HG02885 (cell line): ENCODE measurements at regions not wholly inside any gene's neighbourhood (a gene's known extent, or its start where the extent isn't known, plus 50 kb on each side); places are given as distances from the start of the nearest gene placed in this dataset.

Experiments
- ATAC-seq: cut with Tn5 transposase; IDR thresholded peaks from one replicate; pipeline ENCODE4 v1.9.1; 2021; ENCODE audit warnings: mild to moderate bottlenecking; ENCODE audit not compliant: unreplicated experiment, poor library complexity

- no peak for ATAC-seq
Observed at GRCh38 chr5:3862906-3863305, 267.3 kb downstream of the IRX1 start.

- ATAC-seq: no peak
Observed at GRCh38 chr5:3875144-3875543, 279.5 kb downstream of the IRX1 start.

- no peak for ATAC-seq
Observed at GRCh38 chr5:3878267-3878666, 282.6 kb downstream of the IRX1 start.

GRCh38 chr5:3883040-3883439 is 287.4 kb downstream of the IRX1 start:
- no peak for ATAC-seq

- no peak for ATAC-seq
Observed at GRCh38 chr5:3886524-3887451, 291.2 kb downstream of the IRX1 start.

GRCh38 chr5:3888310-3888709 is 292.7 kb downstream of the IRX1 start:
- no peak for ATAC-seq

GRCh38 chr5:3889412-3890142 is 293.9 kb downstream of the IRX1 start:
- no peak for ATAC-seq

- no peak for ATAC-seq
Observed at GRCh38 chr5:3891113-3891512, 295.5 kb downstream of the IRX1 start.

GRCh38 chr5:3893527-3893926 is 297.9 kb downstream of the IRX1 start:
- no peak for ATAC-seq

GRCh38 chr5:3893975-3894374 is 298.3 kb downstream of the IRX1 start:
- ATAC-seq: no peak

- no peak for ATAC-seq
Observed at GRCh38 chr5:3896098-3896497, 300.5 kb downstream of the IRX1 start.

GRCh38 chr5:3899093-3899492 is 303.5 kb downstream of the IRX1 start:
- ATAC-seq: no peak

GRCh38 chr5:3904584-3904983 is 309.0 kb downstream of the IRX1 start:
- ATAC-seq: no peak

GRCh38 chr5:3905031-3905430 is 309.4 kb downstream of the IRX1 start:
- ATAC-seq: no peak

GRCh38 chr5:3905521-3905920 is 309.9 kb downstream of the IRX1 start:
- ATAC-seq: no peak

- no peak for ATAC-seq
Observed at GRCh38 chr5:3911111-3911510, 315.5 kb downstream of the IRX1 start.

GRCh38 chr5:3911773-3912172 is 316.1 kb downstream of the IRX1 start:
- ATAC-seq: no peak

GRCh38 chr5:3912790-3913189 is 317.2 kb downstream of the IRX1 start:
- ATAC-seq: no peak

- no peak for ATAC-seq
Observed at GRCh38 chr5:3913279-3913678, 317.6 kb downstream of the IRX1 start.

- no peak for ATAC-seq
Observed at GRCh38 chr5:3925022-3925421, 329.4 kb downstream of the IRX1 start.

- ATAC-seq: no peak
Observed at GRCh38 chr5:3925935-3926334, 330.3 kb downstream of the IRX1 start.

GRCh38 chr5:3929799-3930198 is 334.2 kb downstream of the IRX1 start:
- ATAC-seq: no peak
